GM12865 (cell line): ENCODE measurements at regions not wholly inside any gene's neighbourhood (a gene's known extent, or its start where the extent isn't known, plus 50 kb on each side); places are given as distances from the start of the nearest gene placed in this dataset.
"Not testable (repeated sequence)": the region's sequence is repeated elsewhere in the genome, so short reads cannot be mapped to it uniquely, and the experiment has no call there.

Source experiments
- DNase-seq: peaks from one replicate; pipeline ENCODE4 v3.0.0; 2010; ENCODE audit warnings: low read depth
- H3K4me3 ChIP-seq: 2 replicates; pipeline ENCODE4 v1.5.1; 2011; ENCODE audit warnings: mild to moderate bottlenecking, low read depth, low read length, control low read depth
- TF ChIP-seq, protein P1 (sequence below): IDR thresholded peaks from 2 replicates; pipeline ENCODE4 v1.5.1; 2011; ENCODE audit warnings: low read length, control low read depth, low read depth, inconsistent platforms; ENCODE audit not compliant: insufficient read depth; ENCODE audit errors: missing control alignments

DNA sequence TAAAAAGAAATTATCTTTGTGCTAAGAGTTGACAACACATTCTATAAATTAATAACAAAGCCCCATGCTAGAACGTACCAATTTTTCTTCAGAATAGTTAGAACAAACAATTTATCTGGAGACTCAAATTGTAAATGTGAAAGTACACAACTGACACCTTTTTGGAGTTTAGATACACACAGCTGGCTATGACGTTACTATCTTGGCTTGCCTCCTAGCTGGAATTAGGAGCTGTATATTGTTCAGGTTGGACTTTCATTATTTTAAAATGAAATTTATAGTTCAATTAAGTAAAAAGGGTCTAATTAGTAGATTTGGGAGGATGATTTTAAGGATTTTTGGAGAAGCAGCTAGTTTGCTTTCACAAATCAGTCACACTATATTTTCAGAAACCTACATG, 393.9 kb upstream of the RIOK2 start:
- DNase-seq: no peak
- TF ChIP-seq, protein P1, sequence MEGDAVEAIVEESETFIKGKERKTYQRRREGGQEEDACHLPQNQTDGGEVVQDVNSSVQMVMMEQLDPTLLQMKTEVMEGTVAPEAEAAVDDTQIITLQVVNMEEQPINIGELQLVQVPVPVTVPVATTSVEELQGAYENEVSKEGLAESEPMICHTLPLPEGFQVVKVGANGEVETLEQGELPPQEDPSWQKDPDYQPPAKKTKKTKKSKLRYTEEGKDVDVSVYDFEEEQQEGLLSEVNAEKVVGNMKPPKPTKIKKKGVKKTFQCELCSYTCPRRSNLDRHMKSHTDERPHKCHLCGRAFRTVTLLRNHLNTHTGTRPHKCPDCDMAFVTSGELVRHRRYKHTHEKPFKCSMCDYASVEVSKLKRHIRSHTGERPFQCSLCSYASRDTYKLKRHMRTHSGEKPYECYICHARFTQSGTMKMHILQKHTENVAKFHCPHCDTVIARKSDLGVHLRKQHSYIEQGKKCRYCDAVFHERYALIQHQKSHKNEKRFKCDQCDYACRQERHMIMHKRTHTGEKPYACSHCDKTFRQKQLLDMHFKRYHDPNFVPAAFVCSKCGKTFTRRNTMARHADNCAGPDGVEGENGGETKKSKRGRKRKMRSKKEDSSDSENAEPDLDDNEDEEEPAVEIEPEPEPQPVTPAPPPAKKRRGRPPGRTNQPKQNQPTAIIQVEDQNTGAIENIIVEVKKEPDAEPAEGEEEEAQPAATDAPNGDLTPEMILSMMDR: no peak
- no peak overlapping the region for H3K4me3 ChIP-seq

DNA sequence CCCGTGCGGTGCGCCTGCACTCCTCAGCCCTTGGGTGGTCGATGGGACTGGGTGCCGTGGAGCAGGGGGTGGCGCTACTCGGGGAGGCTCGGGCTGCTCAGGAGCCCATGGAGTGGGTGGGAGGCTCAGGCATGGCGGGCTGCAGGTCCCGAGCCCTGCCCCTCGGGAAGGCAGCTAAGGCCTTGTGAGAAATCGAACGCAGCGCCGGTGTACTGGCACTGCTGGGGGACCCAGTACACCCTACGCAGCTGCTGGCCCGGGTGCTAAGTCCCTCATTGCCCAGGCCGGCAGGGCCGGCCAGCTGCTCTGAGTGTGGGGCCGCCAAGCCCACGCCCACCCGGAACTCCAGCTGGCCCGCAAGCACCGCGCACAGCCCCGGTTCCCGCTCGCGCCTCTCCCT, 396.9 kb upstream of the RIOK2 start:
- DNase-seq: not testable (repeated sequence)

DNA sequence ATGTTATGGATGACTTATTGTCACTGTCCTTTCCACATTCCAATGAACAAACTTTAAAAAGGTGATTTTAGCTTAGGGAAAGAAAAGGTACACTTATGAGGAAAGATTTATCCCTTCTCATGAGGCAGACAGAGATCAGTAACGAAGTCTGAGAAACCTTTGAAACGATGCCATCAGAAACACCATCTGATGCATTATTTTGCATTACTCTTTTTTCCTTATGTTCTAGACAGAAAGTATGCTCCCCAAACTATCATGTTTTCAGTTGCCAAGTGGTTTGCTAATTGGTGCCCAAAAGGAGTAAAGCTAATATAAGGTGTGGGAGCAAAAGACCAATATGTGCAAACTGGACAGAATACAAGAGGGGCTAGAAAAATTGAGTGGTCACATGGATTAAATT, 397.7 kb upstream of the RIOK2 start:
- H3K4me3 ChIP-seq: no peak overlapping the region
- TF ChIP-seq, protein P1: no peak

More for the DNA sequence above, 396.9 kb upstream of the RIOK2 start:
- H3K4me3 ChIP-seq: not testable (repeated sequence)

DNA sequence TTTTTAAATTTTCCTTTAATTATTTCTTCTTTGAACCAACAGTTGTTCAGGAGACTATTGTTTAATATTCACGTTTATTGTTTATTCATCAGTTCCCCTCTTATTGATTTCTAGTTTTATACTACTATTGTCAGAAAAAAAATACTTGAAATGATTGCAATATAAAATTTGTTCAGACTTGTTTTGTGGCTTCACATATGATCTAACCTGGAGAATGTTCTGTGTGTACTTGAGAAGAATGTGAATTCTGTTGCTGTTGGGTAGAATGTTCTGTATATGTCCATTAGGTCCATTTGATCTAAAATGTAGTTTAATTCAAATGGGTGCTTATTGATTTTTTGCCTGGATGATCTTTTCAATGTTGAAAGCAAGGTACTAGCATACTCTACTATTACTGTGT, 408.7 kb upstream of the RIOK2 start:
- no peak for DNase-seq
- H3K4me3 ChIP-seq: no peak overlapping the region
- TF ChIP-seq, protein P1: no peak

More for the DNA sequence above, 397.7 kb upstream of the RIOK2 start:
- DNase-seq: no peak

DNA sequence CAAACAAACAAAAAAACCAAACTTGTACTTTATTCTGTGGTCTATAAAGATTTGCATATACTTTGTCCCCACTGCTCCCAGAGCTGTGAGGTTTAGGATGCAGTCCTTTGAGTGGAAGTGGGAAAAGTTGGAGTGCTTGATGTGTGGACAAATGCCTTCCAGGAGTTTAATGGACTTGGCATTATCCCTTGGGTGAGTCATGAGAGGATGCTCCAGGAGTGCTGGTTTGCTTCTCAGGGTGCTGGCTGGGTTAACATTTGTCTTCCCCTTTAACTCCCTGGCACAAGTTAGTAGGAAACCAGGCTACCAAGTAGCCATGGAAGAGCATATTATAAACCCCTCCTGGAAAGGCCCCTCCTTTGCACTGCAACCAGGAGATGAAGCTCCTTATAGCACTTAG, 417.4 kb upstream of the RIOK2 start:
- TF ChIP-seq, protein P1: no peak
- H3K4me3 ChIP-seq: no peak overlapping the region
- DNase-seq: no peak

DNA sequence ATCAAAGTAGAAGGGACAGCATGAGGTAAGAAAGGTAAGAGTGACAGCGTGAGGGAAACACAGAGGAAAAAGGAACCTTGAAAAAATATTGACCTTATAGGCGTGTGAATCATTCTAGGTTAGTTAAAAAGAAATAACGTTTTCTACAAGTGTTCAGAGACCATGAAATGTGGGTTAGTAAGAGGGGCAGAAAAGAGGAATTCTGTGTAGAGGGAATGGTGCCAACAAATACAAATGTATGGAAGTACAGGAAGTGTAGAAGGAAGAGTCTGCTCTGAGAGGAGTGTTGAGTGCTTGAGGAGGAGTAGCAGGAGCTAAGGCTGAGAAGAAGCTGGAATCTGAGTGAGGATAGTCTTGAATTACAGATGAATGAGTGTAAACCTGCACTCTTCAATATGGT, 418.6 kb upstream of the RIOK2 start:
- TF ChIP-seq, protein P1: no peak
- no peak for DNase-seq
- H3K4me3 ChIP-seq: no peak overlapping the region

DNA sequence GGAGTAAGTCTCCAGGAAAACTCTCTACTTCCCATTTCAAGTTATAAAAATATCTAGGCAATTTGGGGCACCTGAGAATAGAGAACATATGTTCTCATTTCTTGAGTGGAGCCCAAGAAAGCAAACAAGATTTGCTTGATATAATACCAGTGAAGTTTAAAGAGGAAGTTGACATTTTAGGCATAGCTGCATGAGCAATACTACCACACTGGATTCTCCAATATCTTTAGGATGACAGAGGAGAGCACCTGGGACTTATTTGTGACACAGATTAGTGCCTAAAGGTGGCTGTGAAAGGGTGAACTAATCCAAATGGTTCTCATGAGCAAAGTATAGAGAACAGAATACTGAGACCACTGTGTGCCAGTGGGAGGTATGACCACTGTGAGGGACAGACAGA, 423.5 kb upstream of the RIOK2 start:
- no peak for DNase-seq
- no peak overlapping the region for H3K4me3 ChIP-seq
- TF ChIP-seq, protein P1: no peak

DNA sequence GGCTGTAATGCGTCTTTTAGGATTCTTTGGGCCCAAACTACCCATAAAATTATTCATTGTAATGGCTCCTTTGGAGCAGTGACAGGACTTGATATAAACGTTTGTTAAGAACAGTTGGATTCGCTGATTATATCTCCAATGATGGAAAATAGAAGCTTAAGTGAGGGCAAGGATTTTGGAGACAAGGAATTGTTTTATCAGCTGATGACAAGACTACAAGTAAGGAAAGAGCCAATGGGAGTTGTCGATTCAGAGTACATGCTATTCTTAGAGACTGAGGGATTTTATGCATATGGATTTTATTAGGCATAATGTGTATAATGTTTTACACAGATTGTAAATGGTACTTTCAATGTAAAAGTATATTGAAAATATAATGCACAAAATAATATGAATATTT, 425.5 kb upstream of the RIOK2 start:
- no peak for DNase-seq
- TF ChIP-seq, protein P1: no peak
- H3K4me3 ChIP-seq: no peak overlapping the region
